ENCODE measurements at regions not wholly inside any gene's neighbourhood (a gene's known extent, or its start where the extent isn't known, plus 50 kb on each side); places are given as distances from the start of the nearest gene placed in this dataset.

GRCh38 chr7:20032741-20033140 is 184.4 kb downstream of the MACC1 start:
- no peak for TF ChIP-seq CTCF (IDR thresholded peaks at IDR 0.05)
- TF ChIP-seq ZFX (IDR thresholded peaks at IDR 0.05; ENCODE audit: borderline replicate concordance), result no peak

Data from 22Rv1 (cell line).